Peyer's patch (tissue), 4 donors: ENCODE measurements at regions not wholly inside any gene's neighbourhood (a gene's known extent, or its start where the extent isn't known, plus 50 kb on each side); places are given as distances from the start of the nearest gene placed in this dataset.

Experiments used
- DNase-seq, 3 donors: peaks; one replicate each; pipeline ENCODE4 v3.0.0-alpha.2; 2017 to 2019
- H3K27ac ChIP-seq, 4 donors: fragments of 200-600 bp; sonication (generic); one replicate each; pipeline ENCODE4 v1.5.1; 2016 to 2019
- H3K27me3 ChIP-seq, 2 donors: fragments of 200-600 bp; sonication (generic); one replicate each; pipeline ENCODE4 v1.5.1; 2019
- H3K36me3 ChIP-seq, 3 donors: fragments of 200-600 bp; sonication (generic); one replicate each; pipeline ENCODE4 v1.5.1; 2016 to 2019
- H3K4me1 ChIP-seq, 4 donors: fragments of 200-600 bp; sonication (generic); one replicate each; pipeline ENCODE4 v1.5.1; 2016 to 2019
- H3K4me3 ChIP-seq, 4 donors: fragments of 200-600 bp; sonication (generic); 1 replicate in 3 of 4; 2 replicates in 1 of 4; pipeline ENCODE4 v1.5.1; 2016 to 2019; ENCODE audit warnings: mild to moderate bottlenecking in 1 of 4
- H3K9me3 ChIP-seq, 4 donors: fragments of 200-600 bp; sonication (generic); one replicate each; pipeline ENCODE4 v1.5.1; 2016 to 2019; ENCODE audit warnings: mild to moderate bottlenecking in 1 of 4
- POLR2A ChIP-seq, 2 donors: fragments of 450-650 bp; IDR thresholded peaks; one replicate each; pipeline ENCODE4 v1.5.1; 2017; ENCODE audit warnings: antibody characterized with exemption in 2 of 2, mild to moderate bottlenecking in 2 of 2, moderate library complexity in 2 of 2
- TF ChIP-seq, protein P1 (sequence below), 6 experiments: fragments of 450-650 bp in 4 of 6; fragments of 200-600 bp in 2 of 6; sonication (generic) in 1 of 6; IDR thresholded peaks; one replicate each; pipeline ENCODE4 v1.5.1; 2017 to 2019; ENCODE audit warnings: antibody characterized with exemption in 6 of 6, mild to moderate bottlenecking in 3 of 6, moderate library complexity in 1 of 6

- Histone ChIP-seq H3K27me3 (no peaks in the 10 kb centered on the region), H3K27ac (no peak overlapping the region), H3K4me1 (no peaks in the 10 kb centered on the region), H3K4me3 (no peak overlapping the region), H3K9me3 (no peaks in the 10 kb centered on the region), H3K36me3 (no peaks in the 10 kb centered on the region)
- TF ChIP-seq, protein P1, sequence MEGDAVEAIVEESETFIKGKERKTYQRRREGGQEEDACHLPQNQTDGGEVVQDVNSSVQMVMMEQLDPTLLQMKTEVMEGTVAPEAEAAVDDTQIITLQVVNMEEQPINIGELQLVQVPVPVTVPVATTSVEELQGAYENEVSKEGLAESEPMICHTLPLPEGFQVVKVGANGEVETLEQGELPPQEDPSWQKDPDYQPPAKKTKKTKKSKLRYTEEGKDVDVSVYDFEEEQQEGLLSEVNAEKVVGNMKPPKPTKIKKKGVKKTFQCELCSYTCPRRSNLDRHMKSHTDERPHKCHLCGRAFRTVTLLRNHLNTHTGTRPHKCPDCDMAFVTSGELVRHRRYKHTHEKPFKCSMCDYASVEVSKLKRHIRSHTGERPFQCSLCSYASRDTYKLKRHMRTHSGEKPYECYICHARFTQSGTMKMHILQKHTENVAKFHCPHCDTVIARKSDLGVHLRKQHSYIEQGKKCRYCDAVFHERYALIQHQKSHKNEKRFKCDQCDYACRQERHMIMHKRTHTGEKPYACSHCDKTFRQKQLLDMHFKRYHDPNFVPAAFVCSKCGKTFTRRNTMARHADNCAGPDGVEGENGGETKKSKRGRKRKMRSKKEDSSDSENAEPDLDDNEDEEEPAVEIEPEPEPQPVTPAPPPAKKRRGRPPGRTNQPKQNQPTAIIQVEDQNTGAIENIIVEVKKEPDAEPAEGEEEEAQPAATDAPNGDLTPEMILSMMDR (IDR thresholded peaks at IDR 0.05): no peak
- no peak for TF ChIP-seq POLR2A (IDR thresholded peaks at IDR 0.05)
- no peak for DNase-seq
Observed at GRCh38 chr13:103931331-103931845, 865.2 kb upstream of the SLC10A2 start.

DNA sequence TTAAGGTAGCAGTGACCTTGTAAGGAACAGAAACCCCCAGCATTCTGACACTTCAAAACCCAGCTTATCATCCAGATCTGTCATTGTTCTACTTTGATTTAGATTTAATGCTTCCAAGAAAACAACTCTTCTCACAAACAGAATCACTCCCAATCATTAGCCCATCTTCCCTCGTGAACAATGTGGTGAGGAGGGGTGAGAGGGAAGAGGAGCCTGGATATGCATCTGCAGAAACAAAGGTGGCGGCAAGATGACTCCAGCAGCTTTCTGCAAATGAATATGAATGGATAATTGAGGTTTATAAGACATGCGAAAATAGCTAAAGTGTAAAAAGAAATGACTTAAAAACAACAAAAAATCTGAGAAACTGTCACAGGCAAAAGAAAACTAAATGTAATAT lies 859.9 kb upstream of the SLC10A2 start:
- no peak overlapping the region for H3K4me3 ChIP-seq
- no peaks in the 10 kb centered on the region for H3K27me3 ChIP-seq
- no peaks in the 10 kb centered on the region for H3K4me1 ChIP-seq
- no peaks in the 10 kb centered on the region for H3K9me3 ChIP-seq
- TF ChIP-seq POLR2A (IDR thresholded peaks at IDR 0.05): no peak
- TF ChIP-seq, protein P1 (IDR thresholded peaks at IDR 0.05): no peak
- H3K27ac ChIP-seq: no peak overlapping the region
- no peak for DNase-seq
- H3K36me3 ChIP-seq: no peaks in the 10 kb centered on the region

- DNase-seq: no peak
- H3K4me1 ChIP-seq: no peaks in the 10 kb centered on the region
- no peaks in the 10 kb centered on the region for H3K27me3 ChIP-seq
- no peaks in the 10 kb centered on the region for H3K9me3 ChIP-seq
- no peaks in the 10 kb centered on the region for H3K36me3 ChIP-seq
- TF ChIP-seq, protein P1 (IDR thresholded peaks at IDR 0.05): no peak
- no peak for TF ChIP-seq POLR2A (IDR thresholded peaks at IDR 0.05)
- no peak overlapping the region for H3K4me3 ChIP-seq
- no peak overlapping the region for H3K27ac ChIP-seq
Observed at GRCh38 chr13:103908911-103909310, 842.7 kb upstream of the SLC10A2 start.

GRCh38 chr13:103908274-103908673 lies 842.1 kb upstream of the SLC10A2 start:
- no peak overlapping the region for H3K4me3 ChIP-seq
- no peak for DNase-seq
- H3K9me3 ChIP-seq: no peaks in the 10 kb centered on the region
- TF ChIP-seq, protein P1 (IDR thresholded peaks at IDR 0.05): no peak
- TF ChIP-seq POLR2A (IDR thresholded peaks at IDR 0.05): no peak
- no peaks in the 10 kb centered on the region for H3K27me3 ChIP-seq
- H3K27ac ChIP-seq: no peak overlapping the region
- no peaks in the 10 kb centered on the region for H3K36me3 ChIP-seq
- H3K4me1 ChIP-seq: no peaks in the 10 kb centered on the region

DNA sequence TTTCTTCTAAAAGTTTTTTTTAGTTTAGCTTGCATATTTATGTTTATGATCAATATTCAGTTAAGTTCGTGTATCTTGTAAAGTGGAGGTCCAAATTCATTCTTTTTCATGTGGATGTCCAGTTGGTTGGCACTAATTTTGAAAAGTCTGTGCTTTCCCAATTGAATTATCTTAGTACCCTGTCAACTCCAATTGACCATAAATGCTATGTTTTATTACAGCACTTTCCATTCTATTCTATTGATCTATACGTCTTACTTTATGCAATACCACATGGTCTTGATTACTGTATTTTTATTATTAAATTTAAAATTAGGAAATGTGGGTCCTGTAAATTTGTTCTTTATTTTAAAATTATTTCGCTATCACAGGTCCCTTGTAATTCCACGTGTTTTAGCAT lies 837.6 kb upstream of the SLC10A2 start:
- no peaks in the 10 kb centered on the region for H3K4me1 ChIP-seq
- H3K4me3 ChIP-seq: no peak overlapping the region
- TF ChIP-seq, protein P1 (IDR thresholded peaks at IDR 0.05): no peak
- no peak for TF ChIP-seq POLR2A (IDR thresholded peaks at IDR 0.05)
- no peak overlapping the region for H3K27ac ChIP-seq
- DNase-seq: no peak
- H3K27me3 ChIP-seq: no peaks in the 10 kb centered on the region
- H3K36me3 ChIP-seq: no peaks in the 10 kb centered on the region
- no peaks in the 10 kb centered on the region for H3K9me3 ChIP-seq

DNA sequence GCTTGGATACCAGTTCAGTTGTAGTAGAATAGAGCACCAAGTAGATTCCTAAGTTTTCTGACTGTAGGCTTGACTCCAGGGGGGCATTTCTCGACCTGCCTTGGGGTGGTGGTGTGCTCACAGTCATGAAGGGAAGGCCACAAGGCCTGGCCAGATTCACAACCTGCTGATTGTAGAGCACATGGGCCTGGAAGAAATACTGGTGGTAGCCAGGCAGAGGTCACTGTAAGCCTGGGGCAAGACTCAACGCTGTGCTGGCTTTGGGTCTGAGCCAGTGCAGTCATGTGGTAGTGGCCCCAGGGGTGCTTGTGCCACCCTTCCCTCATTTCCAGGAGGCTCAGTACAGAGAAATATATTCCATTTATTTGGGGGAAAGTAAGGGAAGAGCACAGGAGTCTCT lies 832.3 kb upstream of the SLC10A2 start:
- Histone ChIP-seq H3K4me1 (no peaks in the 10 kb centered on the region), H3K27me3 (no peaks in the 10 kb centered on the region), H3K9me3 (no peaks in the 10 kb centered on the region), H3K27ac (no peak overlapping the region), H3K36me3 (no peaks in the 10 kb centered on the region), H3K4me3 (no peak overlapping the region)
- TF ChIP-seq, protein P1 (IDR thresholded peaks at IDR 0.05): no peak
- no peak for TF ChIP-seq POLR2A (IDR thresholded peaks at IDR 0.05)
- DNase-seq: no peak
